Calu3 (cell line): ENCODE measurements at regions not wholly inside any gene's neighbourhood (a gene's known extent, or its start where the extent isn't known, plus 50 kb on each side); places are given as distances from the start of the nearest gene placed in this dataset.

Source experiments
- BruUV-seq: library from RNA; stranded (reverse); fragments of 400-500 nt; replicated peaks from 2 replicates; lab custom pipeline; 2021; lab: Mats Ljungman, UMichigan
- CTCF ChIA-PET: fragments of 300-600 bp; sonication (Branson Sonifier 250); formaldehyde crosslinking; loops from one replicate; lab custom pipeline; 2022; ENCODE audit warnings: antibody characterized with exemption; lab: Charles Lee
- DNase-seq: peaks from one replicate; pipeline ENCODE4 v3.0.0; 2022
- H3K27ac Mint-ChIP-seq: one replicate; pipeline ENCODE4 v1.8.0; 2022; ENCODE audit warnings: mixed read lengths; ENCODE audit not compliant: unreplicated experiment
- H3K27me3 Mint-ChIP-seq: one replicate; pipeline ENCODE4 v1.8.0; 2022; ENCODE audit warnings: mixed read lengths; ENCODE audit not compliant: unreplicated experiment
- H3K36me3 Mint-ChIP-seq: one replicate; pipeline ENCODE4 v1.8.0; 2022; ENCODE audit warnings: mild to moderate bottlenecking, moderate library complexity, mixed read lengths; ENCODE audit not compliant: insufficient read depth, unreplicated experiment
- H3K4me1 Mint-ChIP-seq: one replicate; pipeline ENCODE4 v1.8.0; 2022; ENCODE audit warnings: mild to moderate bottlenecking, low read depth, mixed read lengths; ENCODE audit not compliant: unreplicated experiment
- H3K4me3 Mint-ChIP-seq: one replicate; pipeline ENCODE4 v1.8.0; 2022; ENCODE audit warnings: mild to moderate bottlenecking, low read depth, moderate library complexity, mixed read lengths; ENCODE audit not compliant: unreplicated experiment
- H3K9me3 Mint-ChIP-seq: one replicate; pipeline ENCODE4 v1.8.0; 2022; ENCODE audit warnings: low read depth, mixed read lengths; ENCODE audit not compliant: unreplicated experiment
- intact Hi-C: fragments of 100-400 bp; cut with micrococcal nuclease; formaldehyde crosslinking; loops from one replicate; pipeline ENCODE4 v1.10.0; 2022; ENCODE audit not compliant: unreplicated experiment
- TF ChIP-seq, protein P1 (sequence below): fragments of 200-600 bp; IDR thresholded peaks from one replicate; pipeline ENCODE4 v1.8.0; 2022; ENCODE audit warnings: antibody characterized with exemption; ENCODE audit not compliant: unreplicated experiment

DNA sequence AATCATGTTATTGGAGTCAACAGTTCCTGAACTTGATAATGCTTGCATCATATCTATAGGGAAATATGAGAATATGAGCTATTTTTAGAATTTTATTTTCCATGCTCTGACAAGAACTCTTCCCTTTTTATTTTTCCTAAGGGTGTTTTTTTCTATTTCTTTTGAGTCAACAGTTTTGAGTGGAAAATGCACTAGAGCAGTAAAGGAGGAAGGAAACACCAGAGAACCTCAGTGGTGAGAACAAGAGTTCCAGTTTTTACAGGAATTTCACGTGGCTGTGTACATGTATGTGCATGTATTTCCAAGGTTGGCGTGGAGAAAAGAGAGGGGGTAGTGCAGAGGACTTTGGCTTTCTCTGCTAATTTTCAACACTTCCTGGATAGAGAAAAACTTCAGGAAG, 63.6 kb upstream of the TNFSF18 start:
- CTCF ChIA-PET = no interaction called here
- no TSS peak for BruUV-seq
- Mint-ChIP-seq H3K27me3 (no peaks in the 10 kb centered on the region), H3K4me3 (no peak overlapping the region), H3K36me3 (no peaks in the 10 kb centered on the region), H3K9me3 (peaks cover 7% of the 10 kb centered on the region), H3K27ac (no peak overlapping the region), H3K4me1 (peaks cover 11% of the 10 kb centered on the region)
- intact Hi-C loops = no loop called here
- TF ChIP-seq, protein P1, sequence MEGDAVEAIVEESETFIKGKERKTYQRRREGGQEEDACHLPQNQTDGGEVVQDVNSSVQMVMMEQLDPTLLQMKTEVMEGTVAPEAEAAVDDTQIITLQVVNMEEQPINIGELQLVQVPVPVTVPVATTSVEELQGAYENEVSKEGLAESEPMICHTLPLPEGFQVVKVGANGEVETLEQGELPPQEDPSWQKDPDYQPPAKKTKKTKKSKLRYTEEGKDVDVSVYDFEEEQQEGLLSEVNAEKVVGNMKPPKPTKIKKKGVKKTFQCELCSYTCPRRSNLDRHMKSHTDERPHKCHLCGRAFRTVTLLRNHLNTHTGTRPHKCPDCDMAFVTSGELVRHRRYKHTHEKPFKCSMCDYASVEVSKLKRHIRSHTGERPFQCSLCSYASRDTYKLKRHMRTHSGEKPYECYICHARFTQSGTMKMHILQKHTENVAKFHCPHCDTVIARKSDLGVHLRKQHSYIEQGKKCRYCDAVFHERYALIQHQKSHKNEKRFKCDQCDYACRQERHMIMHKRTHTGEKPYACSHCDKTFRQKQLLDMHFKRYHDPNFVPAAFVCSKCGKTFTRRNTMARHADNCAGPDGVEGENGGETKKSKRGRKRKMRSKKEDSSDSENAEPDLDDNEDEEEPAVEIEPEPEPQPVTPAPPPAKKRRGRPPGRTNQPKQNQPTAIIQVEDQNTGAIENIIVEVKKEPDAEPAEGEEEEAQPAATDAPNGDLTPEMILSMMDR = no peak
- no peak for DNase-seq

DNA sequence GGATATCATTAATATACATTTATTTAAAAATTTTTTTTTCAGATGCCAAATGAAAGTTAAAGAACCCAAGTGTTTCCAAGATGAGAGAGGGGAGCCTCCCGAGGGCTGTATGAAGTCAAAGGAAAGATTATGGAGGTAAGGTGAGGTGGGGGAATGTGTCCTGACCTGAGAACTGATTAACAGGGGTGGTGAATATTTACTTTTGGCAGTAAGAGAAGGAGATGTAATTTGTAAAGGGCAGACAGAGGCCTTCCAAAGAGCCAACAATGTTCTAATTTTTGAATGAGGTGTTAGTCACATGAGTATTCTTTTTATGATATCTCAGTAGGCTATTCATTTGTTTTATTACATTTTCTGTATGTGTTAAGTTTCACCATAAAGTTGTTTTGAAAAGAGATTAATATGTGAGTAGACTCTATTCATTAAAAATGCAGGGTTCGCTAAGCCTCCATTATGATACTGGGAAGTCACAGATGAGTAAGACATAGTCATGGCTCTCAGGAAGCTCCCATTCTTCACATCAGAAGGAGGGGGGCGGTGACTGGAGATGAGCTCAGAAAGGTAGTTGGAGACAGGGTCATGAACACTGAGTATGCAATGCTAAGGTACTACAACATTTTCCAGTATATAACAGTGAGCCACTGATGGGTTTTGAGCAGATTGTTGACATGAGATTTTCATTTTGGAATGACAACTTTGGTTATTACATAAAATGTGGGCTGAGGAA, 62.4 kb upstream of the TNFSF18 start:
- Mint-ChIP-seq H3K36me3 (no peaks in the 10 kb centered on the region), H3K4me1 (peaks cover 11% of the 10 kb centered on the region), H3K9me3 (peaks cover 7% of the 10 kb centered on the region), H3K27me3 (no peaks in the 10 kb centered on the region), H3K27ac (no peak overlapping the region), H3K4me3 (no peak overlapping the region)
- TF ChIP-seq, protein P1 = no peak
- CTCF ChIA-PET = no interaction called here
- BruUV-seq = no TSS peak
- DNase-seq = no peak
- intact Hi-C loops = no loop called here

DNA sequence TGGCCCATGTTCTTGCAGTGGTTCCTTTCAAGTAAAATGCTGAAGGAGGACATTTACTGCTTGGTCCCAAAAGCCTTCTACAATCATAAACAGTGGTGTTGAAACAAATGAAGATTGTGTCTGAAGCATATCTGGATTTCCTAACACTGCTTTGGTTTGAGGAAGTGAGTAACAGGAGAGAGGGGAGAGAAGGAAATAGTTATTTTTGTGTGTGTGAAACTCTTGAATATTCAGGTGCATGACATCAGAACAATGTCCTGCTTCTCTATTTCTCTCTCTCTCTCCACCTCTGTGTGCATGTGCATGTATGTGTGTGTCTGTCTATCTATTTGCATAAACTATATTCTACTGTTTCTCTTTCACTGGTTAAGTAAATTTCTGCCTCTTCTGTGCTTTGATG, 61.4 kb upstream of the TNFSF18 start:
- H3K27me3 Mint-ChIP-seq = no peaks in the 10 kb centered on the region
- TF ChIP-seq, protein P1 = no peak
- intact Hi-C loops = no loop called here
- no peak overlapping the region for H3K27ac Mint-ChIP-seq
- no peak overlapping the region for H3K4me3 Mint-ChIP-seq
- CTCF ChIA-PET = no interaction called here
- H3K4me1 Mint-ChIP-seq = peaks cover 11% of the 10 kb centered on the region
- H3K36me3 Mint-ChIP-seq = no peaks in the 10 kb centered on the region
- DNase-seq = no peak
- BruUV-seq = no TSS peak
- H3K9me3 Mint-ChIP-seq = peaks cover 15% of the 10 kb centered on the region

DNA sequence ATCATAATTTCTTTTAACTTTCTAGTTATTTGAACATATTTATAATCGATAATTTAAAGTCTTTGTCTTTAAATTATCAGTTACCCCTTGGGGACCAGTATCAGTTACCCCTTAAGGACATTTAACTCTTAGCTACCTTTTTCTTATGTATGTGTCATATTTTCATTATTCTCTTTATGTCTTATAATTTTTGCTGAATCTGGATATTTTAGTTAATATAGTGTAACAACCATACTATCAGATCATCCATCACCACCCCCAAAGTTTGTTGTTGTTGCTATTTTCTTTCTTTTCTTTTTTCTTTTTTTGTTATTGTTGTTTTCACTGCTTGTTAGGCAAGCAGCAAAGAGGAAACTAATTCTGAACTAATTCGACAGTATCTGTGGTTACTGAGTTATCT, 57.0 kb upstream of the TNFSF18 start:
- peaks cover 11% of the 10 kb centered on the region for H3K4me1 Mint-ChIP-seq
- TF ChIP-seq, protein P1 = no peak
- CTCF ChIA-PET = no interaction called here
- no peak overlapping the region for H3K27ac Mint-ChIP-seq
- H3K36me3 Mint-ChIP-seq = no peaks in the 10 kb centered on the region
- H3K4me3 Mint-ChIP-seq = no peak overlapping the region
- intact Hi-C loops = no loop called here
- H3K27me3 Mint-ChIP-seq = no peaks in the 10 kb centered on the region
- DNase-seq = no peak
- no TSS peak for BruUV-seq
- peaks cover 22% of the 10 kb centered on the region for H3K9me3 Mint-ChIP-seq
